ENCODE measurements at regions not wholly inside any gene's neighbourhood (a gene's known extent, or its start where the extent isn't known, plus 50 kb on each side); places are given as distances from the start of the nearest gene placed in this dataset.

DNA sequence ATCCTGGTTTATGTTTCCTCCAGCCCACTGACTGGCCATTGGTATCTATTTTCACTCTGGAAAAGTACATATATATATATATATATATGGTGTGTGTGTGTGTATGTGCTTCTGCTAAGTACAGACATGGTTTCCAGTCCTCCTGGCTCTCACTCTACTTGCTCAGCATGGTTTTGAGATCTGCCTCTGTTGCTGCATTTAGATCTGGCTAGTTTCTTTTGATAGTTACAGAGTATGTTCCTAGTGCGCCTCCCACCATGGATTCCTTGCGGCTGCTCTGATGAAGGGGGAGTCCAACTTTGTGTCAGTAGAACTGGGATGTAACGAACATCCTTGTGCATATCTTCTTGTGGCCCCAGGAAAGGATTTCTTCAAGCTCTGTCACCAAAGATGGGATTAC, 274.1 kb downstream of the MIAT start:
- no peak overlapping the region for H3K27ac ChIP-seq
- TF ChIP-seq, protein P1, sequence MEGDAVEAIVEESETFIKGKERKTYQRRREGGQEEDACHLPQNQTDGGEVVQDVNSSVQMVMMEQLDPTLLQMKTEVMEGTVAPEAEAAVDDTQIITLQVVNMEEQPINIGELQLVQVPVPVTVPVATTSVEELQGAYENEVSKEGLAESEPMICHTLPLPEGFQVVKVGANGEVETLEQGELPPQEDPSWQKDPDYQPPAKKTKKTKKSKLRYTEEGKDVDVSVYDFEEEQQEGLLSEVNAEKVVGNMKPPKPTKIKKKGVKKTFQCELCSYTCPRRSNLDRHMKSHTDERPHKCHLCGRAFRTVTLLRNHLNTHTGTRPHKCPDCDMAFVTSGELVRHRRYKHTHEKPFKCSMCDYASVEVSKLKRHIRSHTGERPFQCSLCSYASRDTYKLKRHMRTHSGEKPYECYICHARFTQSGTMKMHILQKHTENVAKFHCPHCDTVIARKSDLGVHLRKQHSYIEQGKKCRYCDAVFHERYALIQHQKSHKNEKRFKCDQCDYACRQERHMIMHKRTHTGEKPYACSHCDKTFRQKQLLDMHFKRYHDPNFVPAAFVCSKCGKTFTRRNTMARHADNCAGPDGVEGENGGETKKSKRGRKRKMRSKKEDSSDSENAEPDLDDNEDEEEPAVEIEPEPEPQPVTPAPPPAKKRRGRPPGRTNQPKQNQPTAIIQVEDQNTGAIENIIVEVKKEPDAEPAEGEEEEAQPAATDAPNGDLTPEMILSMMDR (IDR thresholded peaks at IDR 0.05) = no peak
- H3K4me1 ChIP-seq = no peaks in the 10 kb centered on the region
- no peaks in the 10 kb centered on the region for H3K27me3 ChIP-seq
- no peak for ATAC-seq
- no peak overlapping the region for H3K4me3 ChIP-seq
- H3K36me3 ChIP-seq = no peaks in the 10 kb centered on the region
- H3K9me3 ChIP-seq = no peaks in the 10 kb centered on the region
- DNase-seq = no peak
- intact Hi-C loops (cut with DNase I) = no loop called here

- H3K36me3 ChIP-seq = no peaks in the 10 kb centered on the region
- no peaks in the 10 kb centered on the region for H3K9me3 ChIP-seq
- intact Hi-C loops (cut with DNase I) = no loop called here
- DNase-seq (no peak), ATAC-seq (no peak)
- H3K4me3 ChIP-seq = no peak overlapping the region
- TF ChIP-seq, protein P1 (IDR thresholded peaks at IDR 0.05) = no peak
- no peaks in the 10 kb centered on the region for H3K27me3 ChIP-seq
- H3K27ac ChIP-seq = no peak overlapping the region
- H3K4me1 ChIP-seq = no peaks in the 10 kb centered on the region
Observed at GRCh38 chr22:26933105-26933590, 275.8 kb downstream of the MIAT start.

DNA sequence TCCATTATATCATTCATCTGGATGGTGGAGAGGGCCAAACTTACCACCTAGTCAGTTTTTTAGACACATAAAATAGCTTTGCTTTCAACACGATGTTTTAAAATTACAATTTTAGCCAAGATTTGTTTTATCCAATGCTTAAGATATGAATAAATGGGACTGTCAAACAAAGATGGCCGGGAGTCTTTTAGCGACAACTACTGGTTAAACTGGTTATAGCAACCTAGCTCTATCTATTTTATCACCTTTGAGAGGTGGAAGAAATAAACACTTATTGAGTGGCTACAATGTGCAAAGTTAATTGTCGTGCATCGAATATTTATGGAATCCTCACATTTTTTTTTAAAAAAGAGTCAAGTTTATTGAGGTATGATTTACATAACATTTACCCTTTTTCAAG, 279.8 kb downstream of the MIAT start:
- no peak for ATAC-seq

GRCh38 chr22:26939466-26939865, 282.1 kb downstream of the MIAT start:
- H3K4me1 ChIP-seq = no peaks in the 10 kb centered on the region
- H3K9me3 ChIP-seq = no peaks in the 10 kb centered on the region
- H3K36me3 ChIP-seq = no peaks in the 10 kb centered on the region
- no peak overlapping the region for H3K4me3 ChIP-seq
- no peak for DNase-seq
- H3K27me3 ChIP-seq = no peaks in the 10 kb centered on the region
- TF ChIP-seq, protein P1 (IDR thresholded peaks at IDR 0.05) = no peak
- ATAC-seq = no peak
- intact Hi-C loops (cut with DNase I) = no loop called here
- H3K27ac ChIP-seq = no peak overlapping the region

More for the DNA sequence above, 279.8 kb downstream of the MIAT start:
- Histone ChIP-seq H3K27ac (no peak overlapping the region), H3K36me3 (no peaks in the 10 kb centered on the region), H3K27me3 (no peaks in the 10 kb centered on the region), H3K4me1 (no peaks in the 10 kb centered on the region), H3K9me3 (no peaks in the 10 kb centered on the region), H3K4me3 (no peak overlapping the region)
- intact Hi-C loops (cut with DNase I) = no loop called here
- no peak for DNase-seq
- TF ChIP-seq, protein P1 (IDR thresholded peaks at IDR 0.05) = no peak

DNA sequence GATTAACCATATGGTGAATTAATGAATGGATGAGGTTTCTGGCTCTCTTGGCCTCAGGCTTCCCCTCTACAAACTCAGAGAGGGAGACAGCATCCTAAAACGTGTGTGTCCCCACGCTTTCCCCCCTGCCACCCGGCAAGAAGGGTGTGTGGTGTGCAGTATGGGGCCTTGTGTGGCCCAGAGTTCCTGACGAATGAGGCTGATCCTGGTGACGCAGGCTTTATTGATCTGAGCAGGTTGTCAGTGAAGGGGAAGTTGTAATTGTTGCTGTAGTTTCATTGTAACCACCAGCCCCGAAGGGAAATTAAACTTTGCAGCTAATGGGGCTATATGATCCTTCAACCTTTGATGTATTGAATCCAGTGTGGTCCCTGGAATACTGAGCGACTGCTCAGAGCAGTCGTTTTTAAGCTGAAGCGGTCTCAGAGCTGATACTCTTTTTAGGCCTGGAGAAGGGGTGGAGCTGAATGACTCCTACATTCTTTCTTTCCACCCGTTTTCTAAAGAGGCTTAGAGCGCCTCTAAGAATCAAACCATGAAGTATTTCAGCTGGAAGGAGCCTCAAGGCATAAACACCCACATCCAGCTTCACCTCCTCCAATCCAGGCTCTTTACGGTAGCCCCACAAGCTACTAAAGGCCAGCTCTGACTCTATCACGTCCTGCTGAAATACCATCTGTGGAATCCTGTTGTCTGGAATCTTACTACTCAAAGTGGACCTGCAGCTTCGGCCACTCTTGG, 284.7 kb downstream of the MIAT start:
- intact Hi-C loops (cut with DNase I) = no loop called here
- no peak for ATAC-seq
- no peaks in the 10 kb centered on the region for H3K4me1 ChIP-seq

More for the DNA sequence above, 284.7 kb downstream of the MIAT start:
- H3K4me3 ChIP-seq = no peak overlapping the region
- H3K36me3 ChIP-seq = no peaks in the 10 kb centered on the region
- H3K9me3 ChIP-seq = no peaks in the 10 kb centered on the region
- TF ChIP-seq, protein P1 (IDR thresholded peaks at IDR 0.05) = no peak
- DNase-seq = no peak
- H3K27ac ChIP-seq = no peak overlapping the region
- H3K27me3 ChIP-seq = no peaks in the 10 kb centered on the region
